ENCODE measurements at regions not wholly inside any gene's neighbourhood (a gene's known extent, or its start where the extent isn't known, plus 50 kb on each side); places are given as distances from the start of the nearest gene placed in this dataset.

- intact Hi-C loops (cut with micrococcal nuclease) = no loop called here
Observed at GRCh38 chr13:108006619-108007018, 208.7 kb downstream of the LIG4 start.

DNA sequence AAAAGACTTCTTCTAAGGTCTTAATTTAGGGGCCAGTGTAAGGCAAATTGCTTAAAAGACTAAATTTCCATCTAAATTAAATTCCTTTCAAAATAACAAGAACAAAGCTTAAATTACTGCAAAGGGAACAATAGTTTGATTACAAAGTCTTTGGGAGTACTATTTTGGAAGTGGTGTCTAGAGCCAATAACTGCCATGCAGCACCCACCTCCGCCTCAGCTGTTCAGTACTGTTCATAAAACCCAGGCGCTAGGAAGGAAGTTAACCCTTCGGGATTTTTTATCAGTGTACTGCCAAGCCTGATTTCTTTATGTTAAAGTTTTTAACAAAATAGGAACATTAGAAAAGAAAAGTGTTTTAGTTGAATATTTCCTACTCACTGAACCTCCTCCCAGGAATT, 210.1 kb downstream of the LIG4 start:
- intact Hi-C loops (cut with micrococcal nuclease) = no loop called here

- intact Hi-C loops (cut with micrococcal nuclease) = no loop called here
Observed at GRCh38 chr13:108003626-108004025, 211.7 kb downstream of the LIG4 start.

GRCh38 chr13:108000998-108001397, 214.3 kb downstream of the LIG4 start:
- intact Hi-C loops (cut with micrococcal nuclease) = no loop called here

DNA sequence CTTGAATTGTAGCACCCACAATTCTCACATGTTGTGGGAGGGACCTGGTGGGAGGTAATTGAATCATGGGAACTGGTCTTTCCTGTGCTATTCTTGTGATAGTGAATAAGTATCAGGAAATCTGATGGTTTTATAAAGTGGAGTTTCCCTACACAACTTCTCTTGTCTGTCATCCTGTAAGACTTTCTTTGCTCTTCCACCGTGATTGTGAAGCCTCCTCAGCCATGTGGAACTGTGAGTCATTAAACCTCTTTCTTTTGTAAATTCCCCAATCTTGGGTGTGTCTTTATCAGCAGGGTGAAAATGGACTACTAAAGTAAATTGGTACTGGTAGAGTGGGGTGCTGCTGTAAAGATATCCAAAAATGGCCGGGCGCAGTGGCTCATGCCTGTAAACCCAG, 215.6 kb downstream of the LIG4 start:
- intact Hi-C loops (cut with micrococcal nuclease) = no loop called here

- intact Hi-C loops (cut with micrococcal nuclease) = no loop called here
Observed at GRCh38 chr13:107994137-107994536, 221.2 kb downstream of the LIG4 start.

- intact Hi-C loops (cut with micrococcal nuclease) = no loop called here
Observed at GRCh38 chr13:107993239-107993949, 221.9 kb downstream of the LIG4 start.

DNA sequence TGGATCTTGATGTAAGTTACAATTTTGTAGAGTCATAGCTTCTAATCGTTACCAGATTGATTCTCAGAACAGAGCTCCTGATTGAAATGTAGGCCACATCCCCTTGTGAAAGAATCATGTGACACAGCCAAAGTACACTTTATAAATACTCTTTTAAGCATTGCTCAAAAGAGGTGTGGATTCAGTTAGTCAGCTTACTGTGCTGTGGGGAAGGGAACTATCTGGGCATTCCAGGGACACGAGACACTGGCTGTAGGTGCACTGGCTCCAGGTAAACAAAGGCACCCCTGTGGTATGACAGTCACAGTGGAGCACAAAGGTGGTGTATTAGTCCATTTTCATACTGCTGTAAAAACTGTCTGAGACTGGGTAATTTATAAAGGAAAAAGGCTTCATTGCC, 222.8 kb downstream of the LIG4 start:
- intact Hi-C loops (cut with micrococcal nuclease) = no loop called here

GRCh38 chr13:107977071-107977574, 238.2 kb downstream of the LIG4 start:
- intact Hi-C loops (cut with micrococcal nuclease) = no loop called here

DNA sequence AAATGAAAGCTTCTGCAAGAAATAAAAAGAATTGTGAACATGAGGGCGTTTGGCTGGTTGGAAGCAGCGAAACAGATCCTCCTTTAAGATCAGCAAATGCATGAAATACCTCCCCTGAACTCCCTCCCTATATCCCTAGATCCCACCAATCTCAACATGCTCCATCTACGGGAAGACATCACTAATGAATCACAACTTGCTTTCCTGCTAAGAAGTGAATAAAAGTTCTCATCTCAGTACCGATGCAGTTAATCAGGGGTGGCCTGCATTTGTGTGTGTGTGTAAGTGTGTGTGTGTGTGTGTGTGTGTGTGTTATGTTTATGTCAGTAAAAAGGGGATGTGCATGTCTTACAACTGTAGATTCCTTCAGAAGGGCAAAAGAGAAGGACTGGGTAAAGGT, 238.7 kb downstream of the LIG4 start:
- intact Hi-C loops (cut with micrococcal nuclease) = no loop called here

- intact Hi-C loops (cut with micrococcal nuclease) = no loop called here
Observed at GRCh38 chr13:107974409-107974808, 240.9 kb downstream of the LIG4 start.

DNA sequence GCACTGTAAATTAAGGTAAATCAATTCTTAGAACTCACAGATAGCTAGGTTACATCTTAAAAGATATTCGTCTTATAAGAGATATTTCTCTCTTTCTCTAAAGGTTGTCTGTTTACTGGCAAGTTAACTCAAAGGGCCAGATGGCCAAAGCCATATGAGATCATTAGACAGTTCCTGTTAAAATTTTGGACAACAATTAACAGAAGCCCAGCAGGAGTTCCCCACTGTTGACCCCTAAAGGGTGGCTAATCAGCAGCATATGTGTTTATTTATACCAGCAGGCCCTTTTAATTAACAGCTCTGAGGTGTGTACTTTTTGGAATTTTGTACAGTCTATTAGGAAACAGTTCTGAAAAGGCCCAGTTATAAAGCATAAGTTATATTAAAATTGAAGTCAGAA, 245.8 kb downstream of the LIG4 start:
- intact Hi-C loops (cut with micrococcal nuclease) = no loop called here

DNA sequence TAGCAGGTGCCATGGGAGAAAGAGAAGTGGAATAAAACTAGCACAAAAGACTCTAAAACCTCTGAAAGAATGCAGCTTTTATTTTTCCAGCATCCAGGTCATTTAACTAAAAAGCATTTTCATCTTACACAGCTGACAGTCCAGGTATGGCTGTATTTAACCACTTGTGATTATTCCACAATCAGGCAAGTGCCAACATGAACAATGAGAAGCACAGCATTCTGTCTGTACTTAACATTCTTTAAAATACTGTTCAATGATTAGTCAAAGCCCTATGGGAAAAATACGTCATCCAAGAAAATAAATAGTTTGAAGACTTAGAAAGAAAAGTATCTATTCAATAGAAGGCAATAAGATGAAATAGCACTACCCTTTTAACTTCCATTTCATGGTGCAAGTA, 246.9 kb downstream of the LIG4 start:
- intact Hi-C loops (cut with micrococcal nuclease) = no loop called here

GRCh38 chr13:107964395-107964794, 250.9 kb downstream of the LIG4 start:
- intact Hi-C loops (cut with micrococcal nuclease) = no loop called here

DNA sequence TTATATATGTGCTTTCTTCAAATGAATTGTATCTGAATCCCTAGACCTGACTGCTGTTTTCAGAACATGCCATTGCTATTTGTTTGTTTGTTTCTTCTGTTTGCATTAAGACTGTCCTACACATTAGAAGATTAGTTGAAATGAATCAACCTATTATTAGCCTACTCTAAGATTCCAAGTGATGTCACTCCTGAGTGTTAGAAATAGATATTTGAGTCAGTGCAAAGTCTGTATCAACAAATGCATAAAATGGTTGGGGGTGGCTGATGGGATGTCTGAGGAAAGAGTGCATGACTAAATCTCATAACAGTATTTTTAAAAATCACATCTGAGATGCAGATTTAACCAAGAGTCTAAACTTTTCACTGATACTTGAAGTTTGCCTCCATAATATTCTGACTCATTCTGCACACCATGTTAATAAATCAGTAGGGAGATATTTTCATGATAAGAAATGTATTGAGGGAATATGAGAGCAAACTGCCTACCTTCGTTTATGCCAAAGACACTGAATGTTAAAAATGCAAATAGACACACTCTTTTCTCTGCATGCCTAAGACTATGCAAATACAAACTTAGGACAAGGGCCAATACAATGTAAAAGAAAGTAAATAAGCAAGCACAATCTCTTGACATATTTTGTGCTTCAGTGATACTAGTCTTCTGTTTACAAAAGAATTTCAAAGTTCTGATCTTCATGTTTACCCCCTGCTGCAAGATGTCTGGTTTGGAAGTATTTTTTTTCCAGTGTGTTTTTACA, 253.3 kb downstream of the LIG4 start:
- intact Hi-C loops (cut with micrococcal nuclease) = no loop called here

DNA sequence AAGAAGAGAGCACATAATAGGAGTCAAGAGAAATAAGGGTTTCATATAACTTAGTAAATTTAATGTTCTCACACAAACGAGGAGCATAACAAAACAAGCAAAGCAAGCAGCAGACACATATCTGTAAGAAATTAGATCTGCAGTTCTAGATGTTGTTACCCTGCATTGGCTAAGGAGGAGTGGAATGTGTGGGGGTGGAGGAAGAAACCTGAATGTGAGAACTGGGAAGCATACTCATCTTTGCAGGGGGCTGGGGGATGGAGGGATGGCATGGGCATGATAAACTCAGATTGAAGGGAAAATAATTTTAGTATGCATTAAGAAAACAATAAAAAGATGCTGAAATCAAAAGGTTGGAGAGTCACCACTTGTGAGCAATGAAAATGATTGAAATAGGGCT, 255.0 kb downstream of the LIG4 start:
- intact Hi-C loops (cut with micrococcal nuclease) = no loop called here

DNA sequence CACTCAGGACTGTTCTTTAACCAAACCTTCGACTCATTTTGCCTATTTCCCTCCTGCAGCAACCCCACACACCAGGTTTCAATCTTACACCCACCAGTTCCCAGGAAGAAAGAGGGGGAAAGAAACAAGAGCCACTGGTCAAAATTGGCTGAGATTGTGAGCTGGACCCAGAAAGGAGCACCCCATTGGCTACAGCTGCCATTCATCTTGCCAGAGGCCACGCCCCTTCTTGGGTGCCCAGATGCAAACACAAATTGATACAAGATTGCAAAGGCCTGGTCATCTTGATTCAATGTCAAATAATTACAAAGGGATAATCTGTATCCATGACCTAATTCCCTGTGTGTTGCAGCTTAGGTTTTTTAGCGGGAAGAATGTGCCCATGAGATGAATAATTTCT, 258.4 kb downstream of the LIG4 start:
- intact Hi-C loops (cut with micrococcal nuclease) = no loop called here

GRCh38 chr13:107942030-107942617, 273.2 kb downstream of the LIG4 start:
- intact Hi-C loops (cut with micrococcal nuclease) = no loop called here

DNA sequence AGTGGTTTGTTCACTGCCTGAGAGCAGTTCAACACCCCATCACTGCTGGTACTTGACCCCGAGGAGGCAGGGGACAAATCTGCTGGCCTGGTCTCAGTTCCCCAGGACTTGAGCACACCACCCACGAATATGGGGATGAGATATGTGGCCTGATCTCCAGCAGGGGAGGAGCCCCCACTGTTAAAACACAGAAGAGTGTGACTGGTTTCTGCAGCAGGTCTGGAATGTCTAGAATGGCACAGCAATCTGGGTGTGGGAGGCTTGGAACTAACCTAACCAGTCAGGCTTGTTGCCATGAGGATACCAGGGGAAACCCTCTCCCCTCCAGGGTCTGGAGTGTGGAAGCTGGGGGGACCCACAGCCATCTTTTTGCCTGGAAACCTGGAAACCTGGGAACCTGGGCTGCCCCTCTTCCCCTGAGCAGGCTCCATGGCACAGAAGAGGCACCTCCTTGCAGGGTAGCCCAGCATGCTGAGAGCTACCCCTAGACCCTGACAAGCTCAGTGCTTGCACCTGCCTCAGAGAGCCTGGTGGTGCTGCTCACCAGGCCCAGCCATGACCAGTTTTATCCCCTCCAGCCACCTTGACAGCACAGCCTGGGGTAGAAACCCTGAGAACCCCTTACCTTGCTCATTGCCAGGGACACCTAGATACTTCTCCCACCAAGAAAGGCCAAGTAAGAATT, 273.8 kb downstream of the LIG4 start:
- intact Hi-C loops (cut with micrococcal nuclease) = no loop called here

GRCh38 chr13:107937848-107938247, 277.5 kb downstream of the LIG4 start:
- intact Hi-C loops (cut with micrococcal nuclease) = no loop called here

GRCh38 chr13:107931056-107931455, 284.3 kb downstream of the LIG4 start:
- intact Hi-C loops (cut with micrococcal nuclease) = no loop called here

- intact Hi-C loops (cut with micrococcal nuclease) = no loop called here
Observed at GRCh38 chr13:107928762-107929161, 286.6 kb downstream of the LIG4 start.
